ENCODE measurements at regions not wholly inside any gene's neighbourhood (a gene's known extent, or its start where the extent isn't known, plus 50 kb on each side); places are given as distances from the start of the nearest gene placed in this dataset.
"Not testable (repeated sequence)": the region's sequence is repeated elsewhere in the genome, so short reads cannot be mapped to it uniquely, and the experiment has no call there.

DNA sequence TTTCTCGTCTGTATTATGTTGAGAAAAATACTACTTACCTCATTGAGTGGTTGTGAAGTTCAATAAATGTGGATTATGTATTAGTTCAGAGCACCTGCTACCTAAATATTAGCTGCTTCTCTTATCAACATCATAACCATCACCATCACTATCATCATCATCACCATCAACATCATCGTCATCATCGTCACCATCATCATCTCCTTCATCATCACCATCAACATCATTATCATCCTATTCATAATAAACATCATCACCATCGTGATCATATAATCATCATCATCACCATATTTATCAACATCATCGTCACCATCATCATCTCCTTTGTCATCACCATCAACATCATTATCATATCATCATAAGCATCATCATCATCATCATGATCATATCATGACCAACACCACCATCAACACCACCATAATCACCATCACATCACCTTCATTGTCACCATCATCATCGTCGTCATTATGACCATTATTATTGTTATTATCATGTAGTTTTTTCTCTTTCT lies 181.0 kb upstream of the ADCY2 start:
- DNase-seq (ENCODE audit: low read depth) = no peak

DNA sequence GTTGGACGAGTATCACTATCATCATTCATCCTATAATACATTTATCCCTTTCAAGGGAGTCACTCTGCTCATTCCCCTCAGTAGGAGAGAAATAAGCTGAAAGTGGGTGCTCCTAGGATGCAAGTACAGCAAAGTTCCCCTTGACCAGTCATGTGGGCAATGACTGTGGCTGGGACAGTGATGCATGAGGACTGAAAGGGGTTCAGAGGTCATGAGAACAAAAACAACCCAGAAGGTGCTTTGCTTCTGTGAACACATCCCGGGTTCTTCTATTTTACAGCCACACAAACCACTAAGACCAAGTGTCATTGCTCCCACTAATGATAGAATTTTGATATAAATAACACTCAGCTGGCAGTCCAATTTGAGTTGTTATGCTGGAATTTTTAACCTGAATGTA lies 177.8 kb upstream of the ADCY2 start:
- DNase-seq (ENCODE audit: low read depth) = no peak

DNA sequence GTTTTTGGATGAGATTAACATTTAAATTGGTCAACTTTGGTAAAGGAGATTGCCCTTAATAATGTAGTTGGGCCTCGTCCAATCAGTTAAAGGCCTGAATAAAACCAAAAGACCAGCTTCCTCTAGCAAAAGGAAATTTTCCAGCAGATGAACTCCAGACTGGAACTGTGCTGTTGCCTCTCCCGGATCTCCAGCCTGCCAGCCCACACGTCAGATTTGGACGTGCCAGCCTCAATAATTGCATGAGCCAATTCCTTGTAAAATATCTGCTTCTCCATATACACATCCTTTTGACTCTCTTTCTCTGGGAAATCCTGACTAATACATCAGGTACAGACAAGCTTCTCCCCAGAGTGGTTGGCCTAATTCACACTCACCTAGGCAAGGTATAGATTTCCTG lies 175.8 kb upstream of the ADCY2 start:
- DNase-seq (ENCODE audit: low read depth) = no peak

DNA sequence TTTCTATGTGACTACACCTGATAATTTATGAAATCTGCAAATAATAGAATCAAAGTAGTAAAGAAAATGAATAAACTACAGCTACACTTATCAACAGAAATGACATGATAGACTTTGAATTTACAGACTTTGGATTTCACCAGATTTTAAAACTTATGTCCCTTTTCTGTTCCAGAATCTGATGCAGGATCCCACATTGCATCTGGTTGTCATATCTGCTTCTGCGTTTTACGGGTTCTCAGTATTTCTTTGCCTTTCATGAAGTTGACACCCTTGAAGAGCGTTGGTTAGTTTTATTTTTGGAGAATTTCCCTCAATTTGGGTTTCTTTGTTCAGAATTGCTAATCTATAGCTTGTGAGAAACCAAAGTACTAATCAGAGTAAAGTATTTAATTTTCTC lies 174.9 kb upstream of the ADCY2 start:
- DNase-seq (ENCODE audit: low read depth) = no peak

DNA sequence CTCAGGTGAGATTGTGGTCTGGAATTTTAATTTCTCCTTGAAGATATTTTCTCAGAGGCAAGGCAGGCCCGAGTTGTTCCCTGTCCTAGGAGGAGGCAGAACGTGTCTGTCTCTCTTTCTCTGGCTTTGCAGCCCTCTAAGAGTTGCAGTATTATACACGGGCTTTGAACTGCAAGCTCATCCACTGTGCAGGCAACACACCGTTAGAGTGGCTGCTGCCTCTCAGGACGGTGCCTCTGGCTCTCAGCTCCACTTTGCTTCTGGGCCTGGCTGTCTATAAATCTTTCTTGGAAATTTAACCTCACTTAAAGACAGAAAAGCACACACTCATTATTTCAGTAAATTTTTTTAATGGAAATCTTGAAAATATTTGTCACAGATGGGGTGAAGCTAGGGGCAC lies 170.1 kb upstream of the ADCY2 start:
- no peak for DNase-seq (ENCODE audit: low read depth)

DNA sequence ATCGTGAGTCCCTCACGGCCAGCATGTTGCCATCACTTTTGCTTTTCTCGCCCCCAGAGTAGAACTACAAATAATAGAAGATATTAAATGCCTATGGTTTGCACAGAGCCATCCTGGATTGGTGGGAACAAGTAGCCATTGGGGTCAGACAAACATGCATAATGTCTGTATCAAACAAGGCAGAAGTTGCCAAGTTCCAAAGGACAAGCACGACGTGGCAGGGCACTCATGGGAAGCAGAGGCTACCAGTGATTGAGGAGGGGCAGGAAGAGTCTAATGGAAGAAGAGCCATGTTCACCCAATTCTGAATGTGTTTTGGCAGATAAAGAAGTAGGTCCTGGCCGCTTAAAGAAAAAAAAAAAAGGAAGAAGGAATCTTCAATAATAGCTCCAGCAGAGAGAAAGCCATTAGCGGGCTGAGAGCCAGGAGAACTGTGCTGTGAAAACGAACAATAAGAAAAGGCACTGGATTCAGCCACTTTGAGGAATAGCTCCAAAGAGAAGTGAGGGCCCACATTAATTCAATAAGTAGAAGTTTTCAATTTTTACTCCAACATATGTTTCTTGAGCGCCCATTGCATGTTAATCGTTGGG lies 153.7 kb upstream of the ADCY2 start:
- no peak for DNase-seq (ENCODE audit: low read depth)

DNA sequence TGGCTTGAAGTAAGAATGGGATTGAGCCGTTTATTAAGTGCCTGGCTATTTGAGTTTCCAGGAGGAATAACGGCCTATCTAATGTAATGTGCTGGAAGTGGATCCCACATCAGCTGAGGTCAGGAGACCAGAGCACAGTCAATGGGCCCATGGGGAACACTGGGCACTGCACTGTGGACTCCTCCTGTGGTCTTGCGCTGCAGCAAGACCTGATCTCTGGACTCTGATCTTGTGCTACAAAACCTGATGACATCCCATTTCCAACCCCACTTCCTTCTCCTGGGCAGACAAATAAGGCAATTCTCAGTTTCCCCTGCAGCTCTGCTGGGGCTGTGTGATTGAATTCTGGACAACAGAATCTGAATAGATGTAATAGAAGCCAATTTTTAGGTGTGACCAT lies 151.7 kb upstream of the ADCY2 start:
- DNase-seq (ENCODE audit: low read depth) = no peak

DNA sequence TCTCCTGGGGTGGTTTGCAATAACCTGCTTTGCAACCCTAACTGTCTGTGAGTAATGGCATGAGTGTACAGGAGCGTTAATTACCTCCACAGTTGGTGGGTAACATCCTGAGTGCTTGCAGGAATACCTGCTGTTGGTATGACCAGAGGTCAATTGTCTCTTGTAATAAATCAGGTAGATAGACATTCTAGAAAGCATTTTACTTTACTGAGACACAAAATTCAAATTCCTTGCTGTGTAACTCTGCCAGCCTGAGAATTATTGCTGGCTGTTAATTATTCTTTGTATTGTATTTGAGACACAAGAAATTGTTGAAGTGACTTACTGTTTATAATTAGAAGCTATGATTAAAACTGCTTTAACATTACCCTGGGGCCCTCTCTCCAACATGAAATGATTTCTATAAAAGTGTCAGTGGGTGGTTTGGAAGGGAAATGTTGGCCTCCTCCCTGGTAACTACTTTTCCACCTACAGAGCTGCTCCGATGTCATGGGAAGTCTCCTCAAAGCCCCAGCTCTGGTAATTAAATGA lies 150.8 kb upstream of the ADCY2 start:
- no peak for DNase-seq (ENCODE audit: low read depth)

DNA sequence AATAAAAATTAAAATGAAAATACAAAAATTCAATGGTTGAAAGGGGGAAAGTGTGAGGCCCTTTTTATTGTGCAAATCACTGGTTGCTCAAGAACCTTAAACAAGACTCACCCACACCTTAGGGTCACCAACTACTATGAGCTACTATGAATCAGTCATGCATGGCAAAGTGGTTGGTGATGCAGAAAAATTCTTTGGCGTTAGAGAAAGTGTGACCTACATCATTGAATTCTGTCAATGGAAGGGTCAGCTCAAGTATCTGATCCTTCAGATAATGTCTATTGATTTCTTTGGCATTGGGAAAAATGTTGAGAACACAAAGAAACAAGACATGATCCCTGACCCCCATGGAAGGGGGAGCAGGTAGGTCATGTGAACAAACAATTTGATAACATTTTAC lies 149.7 kb upstream of the ADCY2 start:
- DNase-seq (ENCODE audit: low read depth) = no peak

DNA sequence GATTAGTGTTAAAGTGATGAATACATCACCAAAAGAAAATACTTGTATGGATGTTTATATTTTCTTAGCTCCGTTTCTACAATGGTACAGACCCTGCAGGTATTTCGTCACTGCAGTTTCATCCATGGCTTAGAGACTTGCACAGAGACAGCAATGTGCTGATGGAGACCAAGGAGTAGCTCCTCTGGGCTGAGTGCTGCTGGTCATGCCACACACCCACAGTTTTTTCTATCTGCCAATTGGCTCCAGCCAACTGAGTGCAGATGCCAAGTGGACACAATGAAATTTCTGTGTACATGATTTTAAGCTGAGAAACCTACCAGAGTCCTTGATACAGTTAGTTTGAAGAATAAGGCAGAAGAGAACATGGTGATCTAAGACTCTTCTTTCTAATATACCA lies 145.9 kb upstream of the ADCY2 start:
- no peak for DNase-seq (ENCODE audit: low read depth)

DNA sequence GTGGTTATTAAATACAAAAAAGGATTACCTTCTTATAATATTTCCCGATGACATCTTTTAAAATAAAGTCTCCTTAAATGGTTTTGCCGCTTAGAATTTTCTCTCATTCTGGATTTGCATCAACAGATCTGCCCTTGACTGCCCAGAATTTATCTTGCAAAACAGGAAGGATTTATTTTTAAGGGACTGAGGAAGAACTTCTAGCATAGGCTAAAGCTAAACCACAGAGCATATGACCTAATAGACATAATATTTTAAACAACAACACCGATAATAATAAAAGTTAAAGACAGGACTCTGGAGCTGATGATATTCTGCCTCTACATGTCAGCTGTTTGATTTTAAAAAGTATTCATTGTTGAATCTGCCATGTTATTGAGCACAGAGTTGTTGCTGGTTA lies 145.3 kb upstream of the ADCY2 start:
- no peak for DNase-seq (ENCODE audit: low read depth)

DNA sequence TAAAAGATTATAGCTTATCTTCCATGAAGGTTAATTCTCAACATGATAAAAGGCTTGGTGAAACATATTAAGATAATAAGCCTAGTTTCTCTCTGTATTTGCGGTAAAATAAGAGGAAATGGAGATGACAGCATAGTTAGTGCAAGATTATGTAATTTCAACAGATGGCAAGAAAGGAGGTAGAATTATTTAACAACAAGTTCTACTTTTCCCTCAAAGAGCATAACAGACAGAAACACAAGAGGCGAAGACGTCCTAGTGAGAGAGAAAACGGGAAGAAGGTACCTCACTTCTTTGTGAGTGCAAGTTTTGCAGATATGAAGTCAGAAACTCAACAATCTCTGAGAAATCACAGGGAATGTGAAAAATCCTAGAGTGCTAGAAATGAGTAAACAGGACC lies 144.8 kb upstream of the ADCY2 start:
- no peak for DNase-seq (ENCODE audit: low read depth)

DNA sequence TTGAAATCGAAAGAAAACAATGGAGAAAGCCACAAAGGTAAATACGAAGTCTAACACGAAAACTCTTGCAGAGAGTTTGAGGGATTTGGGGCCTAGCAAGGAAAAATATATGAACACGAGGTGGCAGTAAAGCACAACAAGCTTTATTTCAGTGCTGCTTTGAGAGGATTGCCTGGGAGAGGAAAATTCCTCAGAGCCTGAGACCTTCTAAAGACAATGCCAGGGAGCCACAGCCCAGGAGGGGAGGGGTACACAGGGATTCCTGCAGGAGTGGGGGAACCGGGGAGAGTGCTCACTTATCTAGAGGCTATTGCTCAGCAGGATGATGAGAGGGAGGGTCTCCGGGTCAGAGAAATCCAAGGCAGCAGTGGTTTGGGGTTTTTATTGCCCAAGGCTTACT lies 134.9 kb upstream of the ADCY2 start:
- DNase-seq (ENCODE audit: low read depth) = peak; percentile 48

DNA sequence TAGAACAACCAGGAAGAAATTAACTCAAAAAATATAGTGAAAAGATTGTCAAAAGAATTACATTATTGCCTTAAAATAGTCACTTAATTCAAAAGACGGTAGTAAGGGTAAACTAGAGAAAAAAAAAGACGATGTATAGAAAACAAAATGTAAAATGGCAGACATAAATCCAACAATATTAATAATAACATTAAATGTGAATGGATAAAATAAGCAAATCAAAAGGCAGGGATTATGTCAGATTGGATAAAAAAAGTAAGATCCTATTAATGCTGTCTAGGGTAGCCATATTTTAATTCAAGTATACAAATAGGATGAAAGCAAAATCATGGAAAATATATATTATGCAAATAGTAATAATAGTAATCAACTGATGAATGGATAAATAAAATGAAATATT lies 134.0 kb upstream of the ADCY2 start:
- DNase-seq (ENCODE audit: low read depth) = no peak

DNA sequence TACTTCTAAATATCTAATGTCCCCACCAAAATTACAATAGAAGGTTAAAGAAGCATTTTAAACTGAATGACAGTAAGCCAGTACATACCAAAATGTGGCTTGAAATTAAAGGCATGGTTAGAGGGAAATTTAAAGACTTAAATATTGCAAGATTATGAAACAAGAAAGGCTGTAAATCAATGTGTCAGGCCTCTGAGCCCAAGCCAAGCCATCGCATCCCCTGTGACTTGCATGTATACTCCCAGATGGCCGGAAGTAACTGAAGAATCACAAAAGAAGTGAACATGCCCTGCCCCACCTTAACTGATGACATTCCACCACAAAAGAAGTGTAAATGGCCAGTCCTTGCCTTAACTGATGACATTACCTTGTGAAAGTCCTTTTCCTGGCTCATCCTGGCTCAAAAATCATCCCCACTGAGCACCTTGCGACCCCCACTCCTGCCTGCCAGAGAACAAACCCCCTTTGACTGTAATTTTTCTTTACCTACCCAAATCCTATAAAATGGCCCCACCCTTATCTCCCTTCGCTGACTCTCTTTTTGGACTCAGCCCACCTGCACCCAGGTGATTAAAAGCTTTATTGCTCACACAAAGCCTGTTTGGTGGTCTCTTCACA lies 132.4 kb upstream of the ADCY2 start:
- DNase-seq (ENCODE audit: low read depth) = not testable (repeated sequence)

DNA sequence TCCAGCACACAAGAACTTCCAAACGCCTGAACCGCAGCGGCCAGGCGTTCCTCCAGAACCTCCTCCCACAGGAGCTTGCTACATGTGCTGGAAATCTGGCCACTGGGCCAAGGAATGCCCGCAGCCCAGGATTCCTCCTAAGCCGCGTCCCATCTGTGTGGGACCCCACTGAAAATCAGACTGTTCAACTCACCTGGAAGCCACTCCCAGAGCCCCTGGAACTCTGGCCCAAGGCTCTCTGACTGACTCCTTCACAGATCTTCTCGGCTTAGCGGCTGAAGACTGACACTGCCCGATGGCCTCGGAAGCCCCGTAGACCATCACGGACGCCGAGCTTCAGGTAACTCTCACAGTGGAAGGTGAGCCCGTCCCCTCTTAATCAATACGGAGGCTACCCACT lies 130.2 kb upstream of the ADCY2 start:
- not testable (repeated sequence) for DNase-seq (ENCODE audit: low read depth)

DNA sequence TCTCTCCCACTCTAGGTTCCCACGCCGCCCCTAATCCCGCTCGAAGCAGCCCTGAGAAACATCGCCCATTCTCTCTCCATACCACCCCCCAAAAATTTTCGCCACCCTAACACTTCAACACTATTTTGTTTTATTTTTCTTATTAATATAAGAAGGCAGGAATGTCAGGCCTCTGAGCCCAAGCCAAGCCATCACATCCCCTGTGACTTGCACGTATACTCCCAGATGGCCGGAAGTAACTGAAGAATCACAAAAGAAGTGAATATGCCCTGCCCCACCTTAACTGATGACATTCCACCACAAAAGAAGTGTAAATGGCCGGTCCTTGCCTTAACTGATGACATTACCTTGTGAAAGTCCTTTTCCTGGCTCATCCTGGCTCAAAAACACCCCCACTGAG lies 127.2 kb upstream of the ADCY2 start:
- not testable (repeated sequence) for DNase-seq (ENCODE audit: low read depth)

DNA sequence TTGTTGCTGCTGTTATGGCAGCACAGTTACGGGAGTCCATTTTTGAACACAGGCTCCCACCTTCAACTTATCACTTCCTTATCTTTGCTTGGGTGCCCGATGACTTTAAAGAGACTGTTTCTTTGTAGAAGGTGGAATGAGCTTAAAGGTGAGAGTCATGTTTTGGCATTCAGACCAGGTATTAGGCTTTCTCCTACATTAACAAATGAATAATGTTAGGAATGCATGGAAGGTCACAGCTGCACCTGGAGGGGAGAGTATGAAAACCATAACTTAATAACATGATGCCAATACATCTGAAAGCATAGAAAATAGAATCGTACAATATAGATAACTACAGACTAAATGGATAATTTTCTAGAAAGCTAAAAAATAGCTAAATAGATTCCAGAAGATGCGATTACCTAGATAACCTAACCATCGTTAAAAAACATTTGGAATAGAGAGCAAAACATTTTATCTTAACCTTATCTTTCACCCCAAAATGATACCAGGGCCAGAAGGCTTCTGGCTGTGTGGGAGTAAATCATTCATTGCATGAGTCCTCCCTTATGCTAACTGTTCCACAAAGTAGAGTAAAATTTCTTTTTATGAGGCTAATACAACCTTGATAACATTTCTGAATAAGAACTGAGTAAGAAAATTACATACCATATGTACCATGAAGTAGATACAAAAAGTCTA lies 126.2 kb upstream of the ADCY2 start:
- DNase-seq (ENCODE audit: low read depth) = no peak

DNA sequence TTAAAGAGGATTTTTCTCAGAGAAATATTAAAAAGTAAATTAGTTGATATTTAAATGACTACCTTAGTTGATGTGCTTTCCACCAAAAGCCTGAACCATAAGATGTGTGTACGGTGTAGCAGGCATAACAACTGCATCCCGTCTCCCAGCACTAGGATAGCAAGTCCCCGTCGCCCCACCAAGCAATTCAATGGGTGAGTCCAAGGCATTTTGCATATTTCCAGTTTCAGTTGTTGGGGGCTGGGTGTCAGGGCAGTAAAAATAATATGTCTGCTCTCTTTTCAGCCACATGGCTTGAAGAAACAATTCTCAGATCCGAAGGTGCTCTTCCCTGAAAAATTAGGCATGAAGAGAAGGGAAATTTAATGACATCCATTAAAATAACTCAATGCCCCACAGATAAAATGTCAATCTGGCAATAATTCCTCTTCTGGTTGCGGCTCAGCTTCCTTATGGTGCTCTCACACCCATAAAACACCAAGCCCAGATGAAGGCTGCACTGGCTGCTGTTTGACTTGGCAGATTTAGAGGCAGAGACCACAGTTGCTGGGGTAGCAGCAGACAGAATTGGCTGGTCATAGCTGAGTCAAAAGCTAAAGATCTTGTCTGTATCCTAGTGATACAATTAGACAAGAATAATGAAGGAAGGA lies 124.4 kb upstream of the ADCY2 start:
- DNase-seq (ENCODE audit: low read depth) = no peak

DNA sequence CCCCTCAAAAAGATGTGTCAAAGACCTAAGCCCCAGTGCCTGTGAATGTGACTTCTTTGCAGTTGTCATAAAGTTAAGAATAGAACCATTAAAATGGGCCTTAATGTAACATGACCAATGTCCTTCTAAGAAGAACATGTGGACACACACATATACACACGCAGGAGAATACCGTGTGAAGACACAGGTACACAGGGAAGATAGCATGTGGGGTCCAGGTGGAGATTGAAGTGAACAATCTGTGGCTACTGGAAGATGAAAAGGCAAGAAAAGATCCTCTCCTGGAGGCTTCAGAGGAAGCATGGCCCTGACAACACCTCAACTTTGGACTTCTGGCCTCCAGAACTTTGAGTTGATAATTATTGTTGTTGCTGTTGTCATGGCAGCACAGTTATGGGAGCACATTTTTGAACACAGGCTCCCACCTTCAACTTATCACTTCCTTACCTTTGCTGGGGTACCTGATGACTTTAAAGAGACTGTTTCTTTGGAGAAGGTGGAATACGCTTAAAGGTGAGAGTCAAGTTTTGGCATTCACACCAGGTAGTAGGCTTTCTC lies 123.5 kb upstream of the ADCY2 start:
- no peak for DNase-seq (ENCODE audit: low read depth)

DNA sequence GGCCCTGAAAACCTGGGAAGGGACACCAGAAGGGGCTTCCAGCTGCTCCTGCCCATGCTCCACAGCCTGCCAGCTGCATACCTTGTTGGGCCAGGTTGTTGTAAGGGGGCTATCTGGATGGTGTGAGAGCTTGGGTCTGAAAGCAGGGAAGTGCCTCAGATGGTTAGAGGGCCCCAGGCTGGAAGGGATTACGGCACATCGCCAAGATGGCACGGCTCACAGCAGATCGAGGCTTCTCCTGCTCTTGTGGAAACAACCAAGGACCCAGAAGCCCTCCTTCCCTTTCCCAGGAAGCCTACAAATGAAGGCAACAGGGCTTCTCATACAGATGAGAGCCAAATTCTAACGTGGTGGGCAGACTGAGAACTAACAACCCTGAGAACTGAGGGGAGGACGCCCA lies 121.7 kb upstream of the ADCY2 start:
- no peak for DNase-seq (ENCODE audit: low read depth)

DNA sequence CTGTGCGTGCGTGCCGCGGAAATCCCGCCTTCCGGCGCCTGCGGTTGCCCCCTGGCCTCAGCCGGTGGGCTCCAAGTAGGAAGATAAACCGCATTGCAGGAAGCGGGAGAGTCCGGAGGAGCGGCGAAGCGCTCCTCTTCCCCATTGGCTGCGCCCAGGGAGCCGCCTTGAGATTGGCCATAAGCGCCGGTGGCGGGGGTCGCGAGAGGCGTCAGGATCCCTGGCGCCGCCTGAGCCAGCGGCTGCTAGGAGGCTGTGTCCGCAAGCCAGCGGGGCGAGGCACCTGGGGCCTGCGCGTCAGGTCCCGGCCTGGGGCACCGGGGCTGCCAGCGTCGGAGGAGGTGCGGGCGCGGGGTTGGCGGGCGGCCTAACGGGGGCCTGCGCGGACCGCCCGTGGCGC lies 106.3 kb upstream of the ADCY2 start:
- not testable (repeated sequence) for DNase-seq (ENCODE audit: low read depth)
